Right forelimb (tissue), 1 donor: ENCODE measurements at regions not wholly inside any gene's neighbourhood (a gene's known extent, or its start where the extent isn't known, plus 50 kb on each side); places are given as distances from the start of the nearest gene placed in this dataset.
A peak's percentile ranks its signal among the peaks of the same experiment; 100 is the strongest.
"Not testable (repeated sequence)": the region's sequence is repeated elsewhere in the genome, so short reads cannot be mapped to it uniquely, and the experiment has no call there.

Experiments used
- DNase-seq: peaks from one replicate; pipeline ENCODE4 v3.0.0-alpha.2; 2018

GRCh38 chr10:61078542-61079275 is 134.7 kb upstream of the RHOBTB1 start:
- no peak for DNase-seq

- no peak for DNase-seq
These were observed 132.7 kb upstream of the RHOBTB1 start for GRCh38 chr10:61076572-61077114.

- DNase-seq = no peak
These were observed 129.4 kb upstream of the RHOBTB1 start for GRCh38 chr10:61073391-61073790.

- no peak for DNase-seq
These were observed 127.6 kb upstream of the RHOBTB1 start for GRCh38 chr10:61071580-61071979.

GRCh38 chr10:61068471-61068870 is 124.5 kb upstream of the RHOBTB1 start:
- no peak for DNase-seq

GRCh38 chr10:61067671-61068336 is 123.8 kb upstream of the RHOBTB1 start:
- no peak for DNase-seq

GRCh38 chr10:61066661-61067344 is 122.8 kb upstream of the RHOBTB1 start:
- no peak for DNase-seq

- DNase-seq = no peak
These were observed 121.1 kb upstream of the RHOBTB1 start for GRCh38 chr10:61065051-61065450.

- DNase-seq = no peak
These were observed 120.4 kb upstream of the RHOBTB1 start for GRCh38 chr10:61064356-61064755.

- no peak for DNase-seq
These were observed 119.9 kb upstream of the RHOBTB1 start for GRCh38 chr10:61063901-61064300.

- peak; percentile 54 for DNase-seq
These were observed 119.0 kb upstream of the RHOBTB1 start for GRCh38 chr10:61063034-61063433.

GRCh38 chr10:61061923-61062504 is 118.0 kb upstream of the RHOBTB1 start:
- DNase-seq = no peak

GRCh38 chr10:61059636-61060035 is 115.7 kb upstream of the RHOBTB1 start:
- no peak for DNase-seq

- DNase-seq = no peak
These were observed 108.7 kb upstream of the RHOBTB1 start for GRCh38 chr10:61052469-61053205.

GRCh38 chr10:61051344-61051743 is 107.4 kb upstream of the RHOBTB1 start:
- DNase-seq = no peak

- DNase-seq = no peak
These were observed 106.2 kb upstream of the RHOBTB1 start for GRCh38 chr10:61050120-61050745.

GRCh38 chr10:61049386-61049785 is 105.4 kb upstream of the RHOBTB1 start:
- no peak for DNase-seq

GRCh38 chr10:61047788-61048560 is 104.0 kb upstream of the RHOBTB1 start:
- DNase-seq = no peak

- DNase-seq = no peak
These were observed 103.1 kb upstream of the RHOBTB1 start for GRCh38 chr10:61047081-61047480.

- not testable (repeated sequence) for DNase-seq
These were observed 101.5 kb upstream of the RHOBTB1 start for GRCh38 chr10:61045480-61045879.

- no peak for DNase-seq
These were observed 98.5 kb upstream of the RHOBTB1 start for GRCh38 chr10:61042533-61042932.
